Left lung (tissue), 4 donors: ENCODE measurements at regions not wholly inside any gene's neighbourhood (a gene's known extent, or its start where the extent isn't known, plus 50 kb on each side); places are given as distances from the start of the nearest gene placed in this dataset.

Experiments used
- ATAC-seq: fragments of 200-7000 bp; cut with Tn5 transposase; one replicate; pipeline ENCODE4 v1.9.1; 2020; ENCODE audit warnings: moderate library complexity
- DNase-seq, 4 donors: peaks; one replicate each; pipeline ENCODE4 v3.0.0-alpha.2; 2013 to 2020
- H3K27ac ChIP-seq, 2 donors: fragments of 200-600 bp; sonication (generic) in 1 of 2; one replicate each; pipeline versions ENCODE4 v1.5.0 to v1.8.0; 2020 to 2021
- H3K27me3 ChIP-seq, 2 donors: fragments of 200-600 bp; sonication (generic) in 1 of 2; one replicate each; pipeline versions ENCODE4 v1.5.0 to v1.8.0; 2020 to 2021
- H3K36me3 ChIP-seq, 2 donors: fragments of 200-600 bp; sonication (generic) in 1 of 2; one replicate each; pipeline versions ENCODE4 v1.5.0 to v1.8.0; 2020 to 2021
- H3K4me1 ChIP-seq, 2 donors: fragments of 200-600 bp; one replicate each; pipeline ENCODE4 v1.8.0; 2021
- H3K4me3 ChIP-seq, 2 donors: fragments of 200-600 bp; sonication (generic) in 1 of 2; one replicate each; pipeline versions ENCODE4 v1.5.0 to v1.8.0; 2020 to 2021; ENCODE audit warnings: mild to moderate bottlenecking in 1 of 2
- H3K9me3 ChIP-seq, 2 donors: fragments of 200-600 bp; sonication (generic) in 1 of 2; one replicate each; pipeline versions ENCODE4 v1.5.0 to v1.8.0; 2020 to 2021
- intact Hi-C, 2 donors: fragments of 100-400 bp; cut with DNase I; formaldehyde crosslinking; loops; one replicate each; pipeline versions ENCODE4 v1.11.2 to v1.14.2; 2022
- TF ChIP-seq, protein P1 (sequence below), 2 donors: fragments of 200-600 bp; sonication (generic) in 1 of 2; IDR thresholded peaks; one replicate each; pipeline versions ENCODE4 v1.5.0 to v1.8.0; 2021; ENCODE audit warnings: antibody characterized with exemption in 2 of 2
- donor health status: DM: no; HTN: yes; CAD: no.
- donor health status: DM: no; HTN: no; CAD: no.

DNA sequence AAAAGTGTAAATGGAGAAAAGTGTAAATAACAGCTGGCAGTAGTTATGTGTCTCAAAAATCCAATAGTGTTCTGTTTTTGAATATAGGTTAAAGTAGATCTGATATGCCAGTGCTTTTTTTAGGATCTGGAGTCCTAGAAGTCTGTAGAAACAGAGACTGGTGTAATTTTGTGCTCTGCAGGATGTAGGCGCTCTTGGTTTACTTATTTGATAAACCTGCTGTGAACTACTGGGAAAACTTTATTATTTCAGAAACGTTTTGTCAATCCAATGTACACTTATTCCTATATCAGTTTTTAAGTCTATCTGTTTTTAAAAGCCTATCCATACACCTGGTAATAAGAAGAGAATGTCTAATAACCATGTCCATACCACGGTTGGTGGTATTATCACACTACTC lies 530.8 kb upstream of the ZNF804A start:
- intact Hi-C loops, result no loop called here
- DNase-seq, result no peak
- Histone ChIP-seq H3K27me3 (no peaks in the 10 kb centered on the region), H3K36me3 (no peaks in the 10 kb centered on the region), H3K9me3 (peaks cover 0 to 2% of the 10 kb centered on the region in 2 donors), H3K4me1 (no peaks in the 10 kb centered on the region), H3K27ac (no peak overlapping the region), H3K4me3 (no peak overlapping the region)
- ATAC-seq, result no peak
- TF ChIP-seq, protein P1, sequence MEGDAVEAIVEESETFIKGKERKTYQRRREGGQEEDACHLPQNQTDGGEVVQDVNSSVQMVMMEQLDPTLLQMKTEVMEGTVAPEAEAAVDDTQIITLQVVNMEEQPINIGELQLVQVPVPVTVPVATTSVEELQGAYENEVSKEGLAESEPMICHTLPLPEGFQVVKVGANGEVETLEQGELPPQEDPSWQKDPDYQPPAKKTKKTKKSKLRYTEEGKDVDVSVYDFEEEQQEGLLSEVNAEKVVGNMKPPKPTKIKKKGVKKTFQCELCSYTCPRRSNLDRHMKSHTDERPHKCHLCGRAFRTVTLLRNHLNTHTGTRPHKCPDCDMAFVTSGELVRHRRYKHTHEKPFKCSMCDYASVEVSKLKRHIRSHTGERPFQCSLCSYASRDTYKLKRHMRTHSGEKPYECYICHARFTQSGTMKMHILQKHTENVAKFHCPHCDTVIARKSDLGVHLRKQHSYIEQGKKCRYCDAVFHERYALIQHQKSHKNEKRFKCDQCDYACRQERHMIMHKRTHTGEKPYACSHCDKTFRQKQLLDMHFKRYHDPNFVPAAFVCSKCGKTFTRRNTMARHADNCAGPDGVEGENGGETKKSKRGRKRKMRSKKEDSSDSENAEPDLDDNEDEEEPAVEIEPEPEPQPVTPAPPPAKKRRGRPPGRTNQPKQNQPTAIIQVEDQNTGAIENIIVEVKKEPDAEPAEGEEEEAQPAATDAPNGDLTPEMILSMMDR (IDR thresholded peaks at IDR 0.05), result no peak

DNA sequence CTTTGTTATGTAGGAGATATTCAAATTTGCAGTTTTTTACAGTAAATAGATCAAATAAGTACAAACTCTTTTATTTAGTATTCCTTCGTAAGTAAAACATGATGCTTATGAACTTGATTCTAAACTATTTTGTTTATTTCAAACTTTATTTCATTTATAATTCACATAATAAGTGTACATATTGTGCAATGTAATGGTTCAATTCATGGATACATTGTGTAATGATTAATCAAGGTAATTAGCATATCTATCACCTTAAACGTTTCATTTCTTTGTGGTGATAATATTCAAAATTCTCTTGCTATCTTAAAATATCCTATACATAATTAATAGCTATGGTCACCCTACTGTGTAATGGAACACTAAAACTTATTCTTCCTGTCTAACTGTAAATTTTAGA lies 525.9 kb upstream of the ZNF804A start:
- H3K4me3 ChIP-seq, result no peak overlapping the region
- TF ChIP-seq, protein P1 (IDR thresholded peaks at IDR 0.05), result no peak
- intact Hi-C loops, result no loop called here
- H3K9me3 ChIP-seq, result no peaks in the 10 kb centered on the region
- no peaks in the 10 kb centered on the region for H3K4me1 ChIP-seq
- H3K27me3 ChIP-seq, result no peaks in the 10 kb centered on the region
- DNase-seq, result no peak
- H3K27ac ChIP-seq, result no peak overlapping the region
- H3K36me3 ChIP-seq, result no peaks in the 10 kb centered on the region
- no peak for ATAC-seq

DNA sequence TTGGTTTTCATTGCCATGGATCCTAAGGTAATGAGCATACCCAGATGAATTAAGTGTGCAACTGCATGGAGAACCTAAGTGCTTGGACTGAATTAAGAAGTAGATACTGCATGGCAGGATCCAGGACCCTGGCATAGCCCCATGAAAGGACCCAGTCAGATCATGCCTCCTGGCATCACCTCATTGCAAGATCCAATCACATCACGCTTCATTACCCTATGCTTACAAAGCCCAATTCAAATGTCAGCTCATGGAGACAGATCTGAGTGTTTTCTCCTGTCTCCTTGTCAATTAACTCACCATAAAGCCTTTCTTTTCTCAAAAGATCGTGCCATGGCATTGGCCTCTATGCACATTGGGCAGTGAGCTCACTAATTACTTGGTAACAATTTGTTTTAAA lies 519.8 kb upstream of the ZNF804A start:
- DNase-seq (no peak), ATAC-seq (no peak)
- no peaks in the 10 kb centered on the region for H3K36me3 ChIP-seq
- no peaks in the 10 kb centered on the region for H3K4me1 ChIP-seq
- intact Hi-C loops, result no loop called here
- peaks cover 0 to 4% of the 10 kb centered on the region in 2 donors for H3K9me3 ChIP-seq
- no peak overlapping the region for H3K4me3 ChIP-seq
- TF ChIP-seq, protein P1 (IDR thresholded peaks at IDR 0.05), result no peak
- H3K27me3 ChIP-seq, result no peaks in the 10 kb centered on the region
- H3K27ac ChIP-seq, result no peak overlapping the region

DNA sequence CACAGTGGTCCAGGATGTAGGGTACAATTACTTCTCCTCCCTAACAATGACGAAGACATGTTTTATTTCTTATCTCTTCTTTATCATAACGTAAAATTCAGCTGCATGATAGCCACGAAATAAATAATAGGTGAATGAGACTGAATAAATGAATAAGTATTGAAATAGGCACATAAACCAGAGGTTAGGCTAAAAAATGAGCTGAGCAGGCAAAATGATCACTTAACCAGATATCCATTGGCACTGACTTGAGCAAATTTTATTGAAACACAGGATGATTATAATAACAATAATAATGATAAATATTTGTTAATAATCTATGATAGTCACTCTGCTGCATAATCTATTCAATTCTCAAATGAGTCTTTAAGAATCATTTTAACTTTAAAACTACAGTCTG lies 506.9 kb upstream of the ZNF804A start:
- H3K27me3 ChIP-seq, result no peaks in the 10 kb centered on the region
- H3K36me3 ChIP-seq, result no peaks in the 10 kb centered on the region
- H3K4me1 ChIP-seq, result no peaks in the 10 kb centered on the region
- intact Hi-C loops, result no loop called here
- ATAC-seq (no peak), DNase-seq (no peak)
- no peak overlapping the region for H3K4me3 ChIP-seq
- no peak overlapping the region for H3K27ac ChIP-seq
- TF ChIP-seq, protein P1 (IDR thresholded peaks at IDR 0.05), result no peak
- peaks cover 0 to 2% of the 10 kb centered on the region in 2 donors for H3K9me3 ChIP-seq

DNA sequence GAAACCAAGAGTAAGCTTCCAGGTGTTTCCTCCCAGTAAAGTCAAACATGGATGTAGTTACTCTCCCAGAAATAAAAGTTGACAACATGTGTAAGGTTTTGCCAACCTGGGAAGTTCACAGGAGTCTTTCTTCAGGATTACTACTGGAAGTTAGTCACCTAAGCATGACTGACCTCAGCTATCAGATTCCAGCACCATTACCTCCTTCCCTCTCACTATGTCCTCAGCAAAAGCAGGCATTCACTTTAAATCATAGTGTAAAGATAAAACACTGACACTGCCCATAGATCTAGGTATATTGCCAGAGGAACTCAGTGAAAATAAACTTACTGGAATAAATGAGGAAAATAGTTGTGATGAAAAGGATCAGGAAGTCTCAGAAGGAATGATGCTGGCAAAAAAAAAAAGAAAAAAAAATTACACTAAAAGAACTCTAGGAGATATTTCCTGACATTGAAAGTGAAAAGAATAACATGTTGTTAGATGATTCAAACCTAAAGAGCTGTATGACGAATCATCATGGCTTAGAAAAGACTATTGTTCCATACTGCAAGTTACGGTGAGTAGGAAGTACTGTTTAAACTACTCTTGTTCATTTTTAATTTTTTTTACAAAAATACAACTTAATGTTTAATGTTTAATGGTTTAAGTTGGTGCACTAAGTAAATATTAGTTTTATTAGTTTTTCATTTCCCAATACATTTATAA lies 484.5 kb upstream of the ZNF804A start:
- Histone ChIP-seq H3K27ac (no peak overlapping the region), H3K4me3 (no peak overlapping the region), H3K36me3 (no peaks in the 10 kb centered on the region), H3K4me1 (no peaks in the 10 kb centered on the region), H3K27me3 (no peaks in the 10 kb centered on the region), H3K9me3 (no peaks in the 10 kb centered on the region)
- no peak for DNase-seq
- ATAC-seq, result no peak
- intact Hi-C loops, result no loop called here
- TF ChIP-seq, protein P1 (IDR thresholded peaks at IDR 0.05), result no peak
